ENCODE measurements at regions not wholly inside any gene's neighbourhood (a gene's known extent, or its start where the extent isn't known, plus 50 kb on each side); places are given as distances from the start of the nearest gene placed in this dataset.

- H3K9me2 ChIP-seq (ENCODE audit: insufficient read depth) = peaks cover 3% of the 10 kb centered on the region; the same call in 1 of the 2 replicates
- Mint-ChIP-seq H3K36me3 (ENCODE audit: low read depth) (peaks cover 1% of the 10 kb centered on the region; the same call in 1 of the 3 replicates), H3K4me1 (peaks cover 2% of the 10 kb centered on the region; the same call in 1 of the 3 replicates), H3K27me3 (ENCODE audit: insufficient read depth, low read depth, poor library complexity) (no peaks in the 10 kb centered on the region), H3K4me3 (no peak overlapping the region), H3K27ac (no peak overlapping the region), H3K9me3 (peaks cover 9% of the 10 kb centered on the region)
- H2AFZ ChIP-seq = peak overlapping the region; percentile 57; the same call in 1 of the 2 replicates
- no peak overlapping the region for H3K27ac ChIP-seq (ENCODE audit: low read depth)
- no peaks in the 10 kb centered on the region for H3K79me2 ChIP-seq (replicated peaks; ENCODE audit: insufficient read depth)
- no peak overlapping the region for H3K4me3 ChIP-seq
- DNase-seq (ENCODE audit: low spot score) (no peak), ATAC-seq (no peak)
- no peaks in the 10 kb centered on the region for H4K20me1 ChIP-seq (replicated peaks; ENCODE audit: insufficient read depth)
- H3F3A ChIP-seq (replicated peaks; ENCODE audit: low read depth) = no peaks in the 10 kb centered on the region
- TF ChIP-seq ZNF114 (CRISPR knock-in tag; IDR thresholded peaks at IDR 0.05) (no peak), POLR2AphosphoS5 (IDR thresholded peaks at IDR 0.05; ENCODE audit: low read depth) (no peak), ETS1 (IDR thresholded peaks at IDR 0.05) (no peak), CREB1 (CRISPR knock-in tag; IDR thresholded peaks at IDR 0.05; ENCODE audit: low read depth) (no peak), REST (IDR thresholded peaks at IDR 0.05; ENCODE audit: unreplicated experiment) (no peak), STAT1 (IDR thresholded peaks at IDR 0.05; ENCODE audit: unreplicated experiment) (no peak), EZH2phosphoT487 (IDR thresholded peaks at IDR 0.05; ENCODE audit: unreplicated experiment) (no peak), JUNB (IDR thresholded peaks at IDR 0.05; ENCODE audit: unreplicated experiment) (no peak), CTCF (conservative IDR thresholded peaks at IDR 0.05; ENCODE audit: low read depth in 2 of 2) (no peak), NANOG (IDR thresholded peaks at IDR 0.05; ENCODE audit: borderline replicate concordance) (no peak)
- no peaks in the 10 kb centered on the region for H3K36me3 ChIP-seq (ENCODE audit: insufficient read depth)
- no peak overlapping the region for H3K4me2 ChIP-seq
- H3K4me1 ChIP-seq (ENCODE audit: insufficient read depth) = no peaks in the 10 kb centered on the region
- no peaks in the 10 kb centered on the region for H3K27me3 ChIP-seq (ENCODE audit: insufficient read depth)
Observed at GRCh38 chr4:104967034-104967401, 179.7 kb upstream of the TET2 start.
